ENCODE measurements at regions not wholly inside any gene's neighbourhood (a gene's known extent, or its start where the extent isn't known, plus 50 kb on each side); places are given as distances from the start of the nearest gene placed in this dataset.
A peak's percentile ranks its signal among the peaks of the same experiment; 100 is the strongest.

GRCh38 chr16:85550422-85550864, 62.7 kb upstream of the GSE1 start:
- Mint-ChIP-seq H3K36me3 (ENCODE audit: low read depth) (no peaks in the 10 kb centered on the region), H3K27ac (no peak overlapping the region)

GRCh38 chr16:85550953-85551924, 61.9 kb upstream of the GSE1 start:
- Histone ChIP-seq H3K36me3 (ENCODE audit: control insufficient read depth, insufficient read depth, low read length) (no peaks in the 10 kb centered on the region), H3K27ac (ENCODE audit: low read depth, low read length) (no peak overlapping the region), H3K9me3 (ENCODE audit: control insufficient read depth, low read length) (no peaks in the 10 kb centered on the region), H3K4me1 (ENCODE audit: control insufficient read depth, insufficient read depth, low read length) (peaks cover 4% of the 10 kb centered on the region), H3K9ac (ENCODE audit: extremely low read depth, low read length, poor library complexity, severe bottlenecking) (no peak overlapping the region), H3K27me3 (ENCODE audit: control insufficient read depth, insufficient read depth, low read length, poor library complexity, severe bottlenecking) (no peaks in the 10 kb centered on the region), H3K4me3 (ENCODE audit: low read length) (no peak overlapping the region)
- peak; percentile 51 for DNase-seq
- Mint-ChIP-seq H3K36me3 (ENCODE audit: low read depth) (no peaks in the 10 kb centered on the region), H3K27me3 (ENCODE audit: insufficient read depth) (no peaks in the 10 kb centered on the region), H3K4me1 (peaks cover 15% of the 10 kb centered on the region), H3K27ac (no peak overlapping the region), H3K4me3 (peak overlapping the region; percentile 14), H3K9me3 (no peaks in the 10 kb centered on the region)
- TF ChIP-seq CTCF (conservative IDR thresholded peaks at IDR 0.05): peak; percentile 13
- 82 to 89% methylated on average over 13 to 25 of the region's 25 CpGs for WGBS, 2 experiments (ENCODE audit: insufficient coverage in 1 of 2, insufficient read length in 1 of 2)

More at GRCh38 chr16:85550422-85550864, 62.7 kb upstream of the GSE1 start:
- peak; percentile 52 for TF ChIP-seq CTCF (conservative IDR thresholded peaks at IDR 0.05)
- Mint-ChIP-seq H3K4me3 (no peak overlapping the region), H3K4me1 (peaks cover 15% of the 10 kb centered on the region), H3K27me3 (ENCODE audit: insufficient read depth) (no peaks in the 10 kb centered on the region), H3K9me3 (no peaks in the 10 kb centered on the region)
- no peak overlapping the region for H3K9ac ChIP-seq (ENCODE audit: extremely low read depth, low read length, poor library complexity, severe bottlenecking)
- no peak overlapping the region for H3K4me3 ChIP-seq (ENCODE audit: low read length)
- H3K4me1 ChIP-seq (ENCODE audit: control insufficient read depth, insufficient read depth, low read length): peaks cover 4% of the 10 kb centered on the region
- 85 to 89% methylated on average over 5 to 14 of the region's 14 CpGs for WGBS, 2 experiments (ENCODE audit: insufficient coverage in 1 of 2, insufficient read length in 1 of 2)
- H3K9me3 ChIP-seq (ENCODE audit: control insufficient read depth, low read length): no peaks in the 10 kb centered on the region
- peak; percentile 56 for DNase-seq
- H3K27ac ChIP-seq (ENCODE audit: low read depth, low read length): no peak overlapping the region
- H3K36me3 ChIP-seq (ENCODE audit: control insufficient read depth, insufficient read depth, low read length): no peaks in the 10 kb centered on the region
- no peaks in the 10 kb centered on the region for H3K27me3 ChIP-seq (ENCODE audit: control insufficient read depth, insufficient read depth, low read length, poor library complexity, severe bottlenecking)

GRCh38 chr16:85552980-85553435, 60.1 kb upstream of the GSE1 start:
- WGBS, 2 experiments (ENCODE audit: insufficient coverage in 1 of 2, insufficient read length in 1 of 2): 0 to 1% methylated on average over 8 to 43 of the region's 43 CpGs
- Histone ChIP-seq H3K36me3 (ENCODE audit: control insufficient read depth, insufficient read depth, low read length) (no peaks in the 10 kb centered on the region), H3K27ac (ENCODE audit: low read depth, low read length) (peak overlapping the region; percentile 84), H3K27me3 (ENCODE audit: control insufficient read depth, insufficient read depth, low read length, poor library complexity, severe bottlenecking) (no peaks in the 10 kb centered on the region), H3K4me1 (ENCODE audit: control insufficient read depth, insufficient read depth, low read length) (peaks cover 7% of the 10 kb centered on the region), H3K9me3 (ENCODE audit: control insufficient read depth, low read length) (no peaks in the 10 kb centered on the region), H3K9ac (ENCODE audit: extremely low read depth, low read length, poor library complexity, severe bottlenecking) (no peak overlapping the region), H3K4me3 (ENCODE audit: low read length) (peak overlapping the region; percentile 89)
- H3K27ac Mint-ChIP-seq: peak overlapping the region; percentile 16
- no peaks in the 10 kb centered on the region for H3K27me3 Mint-ChIP-seq (ENCODE audit: insufficient read depth)
- H3K4me1 Mint-ChIP-seq: peaks cover 24% of the 10 kb centered on the region
- TF ChIP-seq CTCF (conservative IDR thresholded peaks at IDR 0.05): no peak
- H3K36me3 Mint-ChIP-seq (ENCODE audit: low read depth): no peaks in the 10 kb centered on the region
- H3K9me3 Mint-ChIP-seq: no peaks in the 10 kb centered on the region
- peak overlapping the region; percentile 91 for H3K4me3 Mint-ChIP-seq
- DNase-seq: no peak

Measured in endodermal cell (in vitro differentiated cells).